ENCODE measurements at regions not wholly inside any gene's neighbourhood (a gene's known extent, or its start where the extent isn't known, plus 50 kb on each side); places are given as distances from the start of the nearest gene placed in this dataset.

DNA sequence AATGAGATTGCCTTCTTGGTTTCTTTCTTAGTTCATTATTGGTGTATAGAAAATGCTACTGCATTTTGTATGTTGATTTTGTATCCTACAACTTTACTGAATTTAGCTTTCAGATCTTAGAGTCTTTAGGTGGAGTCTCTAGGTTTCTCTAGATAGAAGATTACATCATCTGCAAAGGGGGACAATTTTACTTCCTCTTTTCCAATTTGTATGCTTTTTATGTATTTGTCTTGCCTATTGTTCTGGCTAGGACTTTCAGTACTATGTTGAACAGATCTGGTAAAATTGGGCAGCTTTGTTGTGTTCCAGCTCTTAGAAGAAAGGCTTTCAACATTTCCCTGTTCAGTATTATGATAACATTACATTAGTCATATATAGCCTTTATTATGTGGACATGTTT is 101.0 kb upstream of the SPRY2 start:
- Histone ChIP-seq H3K9me2 (ENCODE audit: insufficient read depth, low read length) (no peaks in the 10 kb centered on the region), H3K4me2 (ENCODE audit: low read length) (no peak overlapping the region), H3K36me3 (ENCODE audit: insufficient read depth, low read length) (no peaks in the 10 kb centered on the region), H2AFZ (ENCODE audit: low read length) (no peak overlapping the region), H3K4me1 (ENCODE audit: insufficient read depth, low read length, poor library complexity, severe bottlenecking) (no peaks in the 10 kb centered on the region), H3K4me3 (ENCODE audit: low read depth, low read length, poor library complexity, severe bottlenecking) (no peak overlapping the region), H4K20me1 (ENCODE audit: insufficient read depth, low read length) (no peaks in the 10 kb centered on the region), H3K27ac (ENCODE audit: low read depth, low read length, poor library complexity, severe bottlenecking) (no peak overlapping the region), H3K79me2 (ENCODE audit: insufficient read depth, low read depth, low read length) (no peaks in the 10 kb centered on the region), H3K9me3 (ENCODE audit: low read length) (no peaks in the 10 kb centered on the region)
- intact Hi-C loops (cut with micrococcal nuclease; ENCODE audit: unreplicated experiment) = no loop called here
- TF ChIP-seq, protein P1, sequence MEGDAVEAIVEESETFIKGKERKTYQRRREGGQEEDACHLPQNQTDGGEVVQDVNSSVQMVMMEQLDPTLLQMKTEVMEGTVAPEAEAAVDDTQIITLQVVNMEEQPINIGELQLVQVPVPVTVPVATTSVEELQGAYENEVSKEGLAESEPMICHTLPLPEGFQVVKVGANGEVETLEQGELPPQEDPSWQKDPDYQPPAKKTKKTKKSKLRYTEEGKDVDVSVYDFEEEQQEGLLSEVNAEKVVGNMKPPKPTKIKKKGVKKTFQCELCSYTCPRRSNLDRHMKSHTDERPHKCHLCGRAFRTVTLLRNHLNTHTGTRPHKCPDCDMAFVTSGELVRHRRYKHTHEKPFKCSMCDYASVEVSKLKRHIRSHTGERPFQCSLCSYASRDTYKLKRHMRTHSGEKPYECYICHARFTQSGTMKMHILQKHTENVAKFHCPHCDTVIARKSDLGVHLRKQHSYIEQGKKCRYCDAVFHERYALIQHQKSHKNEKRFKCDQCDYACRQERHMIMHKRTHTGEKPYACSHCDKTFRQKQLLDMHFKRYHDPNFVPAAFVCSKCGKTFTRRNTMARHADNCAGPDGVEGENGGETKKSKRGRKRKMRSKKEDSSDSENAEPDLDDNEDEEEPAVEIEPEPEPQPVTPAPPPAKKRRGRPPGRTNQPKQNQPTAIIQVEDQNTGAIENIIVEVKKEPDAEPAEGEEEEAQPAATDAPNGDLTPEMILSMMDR (conservative IDR thresholded peaks at IDR 0.05; ENCODE audit: low read length) = no peak
- TF ChIP-seq EZH2phosphoT487 (IDR thresholded peaks at IDR 0.05; ENCODE audit: borderline replicate concordance, low read depth, low read length) = no peak
- ChIA-PET POLR2A (no interaction called here), CTCF (ENCODE audit: unreplicated experiment) (no interaction called here)
- no TSS peak for BruUV-seq (replicated peaks)
- no peak for DNase-seq (ENCODE audit: low spot score)

DNA sequence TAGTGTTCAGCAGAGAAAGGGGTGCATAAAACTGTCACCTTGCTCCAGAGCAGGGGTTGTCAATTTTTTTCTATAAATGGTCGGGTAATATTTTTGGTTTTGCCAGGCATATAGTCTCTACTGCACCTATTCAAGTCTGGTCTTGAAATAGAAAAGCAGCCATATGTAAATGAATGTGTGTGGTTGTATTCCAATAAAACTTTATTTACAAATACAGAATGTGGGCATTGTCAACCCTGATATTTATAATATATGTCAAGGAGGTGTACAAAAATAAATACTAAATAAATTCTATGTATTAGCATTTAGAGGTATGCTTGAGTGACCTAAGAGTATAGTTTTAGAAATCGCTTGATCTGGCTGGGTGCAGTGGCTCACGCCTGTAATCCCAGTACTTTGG is 97.6 kb upstream of the SPRY2 start:
- no peak for DNase-seq (ENCODE audit: low spot score)
- H3K9me2 ChIP-seq (ENCODE audit: insufficient read depth, low read length) = no peaks in the 10 kb centered on the region
- intact Hi-C loops (cut with micrococcal nuclease; ENCODE audit: unreplicated experiment) = no loop called here
- no peaks in the 10 kb centered on the region for H3K9me3 ChIP-seq (ENCODE audit: low read length)
- BruUV-seq (replicated peaks) = no TSS peak
- no peaks in the 10 kb centered on the region for H3K4me1 ChIP-seq (ENCODE audit: insufficient read depth, low read length, poor library complexity, severe bottlenecking)
- ChIA-PET POLR2A (no interaction called here), CTCF (ENCODE audit: unreplicated experiment) (no interaction called here)
- no peak overlapping the region for H3K27ac ChIP-seq (ENCODE audit: low read depth, low read length, poor library complexity, severe bottlenecking)
- no peak overlapping the region for H3K4me3 ChIP-seq (ENCODE audit: low read depth, low read length, poor library complexity, severe bottlenecking)
- no peak overlapping the region for H2AFZ ChIP-seq (ENCODE audit: low read length)
- H3K36me3 ChIP-seq (ENCODE audit: insufficient read depth, low read length) = no peaks in the 10 kb centered on the region
- no peak overlapping the region for H3K4me2 ChIP-seq (ENCODE audit: low read length)
- H4K20me1 ChIP-seq (ENCODE audit: insufficient read depth, low read length) = no peaks in the 10 kb centered on the region
- TF ChIP-seq, protein P1 (conservative IDR thresholded peaks at IDR 0.05; ENCODE audit: low read length) = no peak
- no peak for TF ChIP-seq EZH2phosphoT487 (IDR thresholded peaks at IDR 0.05; ENCODE audit: borderline replicate concordance, low read depth, low read length)
- H3K79me2 ChIP-seq (ENCODE audit: insufficient read depth, low read depth, low read length) = no peaks in the 10 kb centered on the region

DNA sequence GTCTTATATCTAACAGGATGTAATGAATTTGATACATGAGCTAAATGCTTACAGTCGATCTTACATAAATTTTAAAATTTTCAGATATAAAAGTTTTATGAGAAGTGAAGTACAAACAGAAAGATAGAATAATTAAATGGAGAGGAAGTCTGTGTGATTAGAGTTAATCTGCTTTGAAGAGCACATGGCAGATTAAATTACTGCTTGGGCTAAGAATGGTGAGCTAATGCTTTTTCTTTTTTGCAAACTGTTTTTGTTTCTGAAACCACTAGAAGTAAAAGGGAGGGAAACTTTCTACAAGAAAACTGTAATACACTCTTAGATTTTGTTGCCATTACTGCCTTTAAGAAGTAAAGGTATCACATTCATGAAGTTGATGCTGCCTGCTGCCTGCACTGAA is 96.3 kb upstream of the SPRY2 start:
- Histone ChIP-seq H3K9me2 (ENCODE audit: insufficient read depth, low read length) (no peaks in the 10 kb centered on the region), H2AFZ (ENCODE audit: low read length) (no peak overlapping the region), H3K27ac (ENCODE audit: low read depth, low read length, poor library complexity, severe bottlenecking) (no peak overlapping the region), H4K20me1 (ENCODE audit: insufficient read depth, low read length) (no peaks in the 10 kb centered on the region), H3K4me2 (ENCODE audit: low read length) (no peak overlapping the region), H3K36me3 (ENCODE audit: insufficient read depth, low read length) (no peaks in the 10 kb centered on the region), H3K79me2 (ENCODE audit: insufficient read depth, low read depth, low read length) (no peaks in the 10 kb centered on the region), H3K4me1 (ENCODE audit: insufficient read depth, low read length, poor library complexity, severe bottlenecking) (no peaks in the 10 kb centered on the region), H3K4me3 (ENCODE audit: low read depth, low read length, poor library complexity, severe bottlenecking) (no peak overlapping the region), H3K9me3 (ENCODE audit: low read length) (no peaks in the 10 kb centered on the region)
- intact Hi-C loops (cut with micrococcal nuclease; ENCODE audit: unreplicated experiment) = no loop called here
- ChIA-PET CTCF (ENCODE audit: unreplicated experiment) (no interaction called here), POLR2A (interaction anchor here (1.0 to 1.4 kb wide), 2 partner anchors 18 to 20 kb away, joined by 3 to 5 read pairs; no protein-coding TSS in a partner anchor)
- TF ChIP-seq, protein P1 (conservative IDR thresholded peaks at IDR 0.05; ENCODE audit: low read length) = no peak
- no peak for TF ChIP-seq EZH2phosphoT487 (IDR thresholded peaks at IDR 0.05; ENCODE audit: borderline replicate concordance, low read depth, low read length)
- BruUV-seq (replicated peaks) = no TSS peak
- no peak for DNase-seq (ENCODE audit: low spot score)
